HCT116 (cell line): ENCODE measurements at regions not wholly inside any gene's neighbourhood (a gene's known extent, or its start where the extent isn't known, plus 50 kb on each side); places are given as distances from the start of the nearest gene placed in this dataset.

ENCODE experiments used
- CEBPB ChIP-seq: IDR thresholded peaks from 2 replicates; pipeline ENCODE4 v1.6.1; 2012; ENCODE audit warnings: low read depth
- CTCF ChIP-seq, 3 experiments: fragments of 200-600 bp in 1 of 3; sonication (generic) in 1 of 3; IDR thresholded peaks in 2 of 3; conservative IDR thresholded peaks in 1 of 3; 2 replicates each; pipeline ENCODE4 v1.5.1; 2012 to 2017; ENCODE audit warnings: low read depth in 2 of 3, low read length in 2 of 3, antibody characterized with exemption in 1 of 3, borderline replicate concordance in 1 of 3, control low read depth in 1 of 3, mild to moderate bottlenecking in 1 of 3, mixed read lengths in 1 of 3, mixed run types in 1 of 3, moderate library complexity in 1 of 3; ENCODE audit not compliant: insufficient read depth in 1 of 3
- EZH2 ChIP-seq: fragments of 200-600 bp; sonication (generic); IDR thresholded peaks from 2 replicates; pipeline ENCODE4 v1.6.1; 2017; ENCODE audit warnings: antibody characterized with exemption, mixed run types
- EZH2phosphoT487 ChIP-seq: fragments of 200-600 bp; IDR thresholded peaks from 2 replicates; pipeline ENCODE4 v1.6.1; 2018; ENCODE audit warnings: antibody characterized with exemption, borderline replicate concordance
- MAX ChIP-seq: IDR thresholded peaks from 2 replicates; pipeline ENCODE4 v1.6.1; 2012
- TCF7L2 ChIP-seq: IDR thresholded peaks from 2 replicates; pipeline ENCODE4 v1.7.0; 2011; ENCODE audit warnings: borderline replicate concordance, inconsistent platforms; ENCODE audit not compliant: insufficient read depth, insufficient read length; ENCODE audit errors: extremely low read depth

DNA sequence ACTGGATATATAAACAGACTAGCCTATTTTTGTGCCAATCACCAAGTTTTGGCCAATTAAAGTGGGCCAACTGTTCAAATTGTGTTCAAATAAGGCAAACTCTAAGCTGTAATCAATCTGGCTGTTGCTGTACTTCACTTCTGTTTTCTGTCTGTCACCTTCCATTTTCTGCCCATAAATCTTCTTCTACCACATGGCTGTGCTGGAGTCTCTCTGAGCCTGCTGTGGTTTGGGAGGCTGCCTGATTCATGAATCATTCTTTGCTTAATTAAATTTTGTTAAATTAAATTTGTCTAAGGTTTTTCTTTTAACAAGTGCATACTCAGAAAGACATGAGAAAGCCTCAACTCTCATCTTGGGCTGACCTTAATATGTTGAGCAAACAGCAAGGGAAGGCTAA lies 172.6 kb upstream of the VIPR2 start:
- TF ChIP-seq EZH2phosphoT487, result no peak
- no peak for TF ChIP-seq CTCF (IDR thresholded peaks at IDR 0.05 in 2 of 3, conservative IDR thresholded peaks at IDR 0.05 in 1 of 3; ENCODE audit: borderline replicate concordance in 1 of 3, insufficient read depth in 1 of 3, low read depth in 2 of 3, low read length in 2 of 3)
- TF ChIP-seq MAX, result no peak
- no peak for TF ChIP-seq CEBPB
- no peak for TF ChIP-seq TCF7L2
- no peak for TF ChIP-seq EZH2
